DOHH2 (cell line): ENCODE measurements at regions not wholly inside any gene's neighbourhood (a gene's known extent, or its start where the extent isn't known, plus 50 kb on each side); places are given as distances from the start of the nearest gene placed in this dataset.

Experiments
- EZH2phosphoT487 ChIP-seq: fragments of 200-600 bp; sonication (generic); IDR thresholded peaks from 2 replicates; pipeline ENCODE4 v1.6.1; 2017; ENCODE audit warnings: borderline replicate concordance, mild to moderate bottlenecking, antibody characterized with exemption, low read length, moderate library complexity, mixed read lengths
- TF ChIP-seq, protein P1 (sequence below): fragments of 200-600 bp; sonication (generic); IDR thresholded peaks from one replicate; pipeline ENCODE4 v1.5.1; 2014; ENCODE audit warnings: antibody characterized with exemption, mild to moderate bottlenecking, low read depth, low read length; ENCODE audit not compliant: poor library complexity, severe bottlenecking

DNA sequence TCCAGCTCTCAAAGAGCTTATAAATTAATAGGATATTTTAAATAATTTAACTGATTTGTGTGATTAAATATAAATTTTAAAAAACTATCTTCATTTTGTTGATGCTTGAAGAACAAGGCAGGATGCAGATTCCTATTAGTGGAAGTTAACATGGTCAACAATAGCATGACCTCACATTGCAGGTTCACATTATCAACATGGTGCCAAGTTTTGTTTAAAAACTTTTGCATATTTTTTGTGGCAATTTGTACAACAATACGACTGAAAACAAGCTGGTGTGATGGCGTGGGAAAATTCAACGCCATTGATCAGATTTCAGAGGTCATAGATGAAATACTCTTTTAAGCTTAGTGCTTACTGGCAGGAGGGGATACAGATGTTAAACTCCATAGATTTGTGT is 114.1 kb upstream of the MYO10 start:
- TF ChIP-seq, protein P1, sequence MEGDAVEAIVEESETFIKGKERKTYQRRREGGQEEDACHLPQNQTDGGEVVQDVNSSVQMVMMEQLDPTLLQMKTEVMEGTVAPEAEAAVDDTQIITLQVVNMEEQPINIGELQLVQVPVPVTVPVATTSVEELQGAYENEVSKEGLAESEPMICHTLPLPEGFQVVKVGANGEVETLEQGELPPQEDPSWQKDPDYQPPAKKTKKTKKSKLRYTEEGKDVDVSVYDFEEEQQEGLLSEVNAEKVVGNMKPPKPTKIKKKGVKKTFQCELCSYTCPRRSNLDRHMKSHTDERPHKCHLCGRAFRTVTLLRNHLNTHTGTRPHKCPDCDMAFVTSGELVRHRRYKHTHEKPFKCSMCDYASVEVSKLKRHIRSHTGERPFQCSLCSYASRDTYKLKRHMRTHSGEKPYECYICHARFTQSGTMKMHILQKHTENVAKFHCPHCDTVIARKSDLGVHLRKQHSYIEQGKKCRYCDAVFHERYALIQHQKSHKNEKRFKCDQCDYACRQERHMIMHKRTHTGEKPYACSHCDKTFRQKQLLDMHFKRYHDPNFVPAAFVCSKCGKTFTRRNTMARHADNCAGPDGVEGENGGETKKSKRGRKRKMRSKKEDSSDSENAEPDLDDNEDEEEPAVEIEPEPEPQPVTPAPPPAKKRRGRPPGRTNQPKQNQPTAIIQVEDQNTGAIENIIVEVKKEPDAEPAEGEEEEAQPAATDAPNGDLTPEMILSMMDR: no peak
- no peak for TF ChIP-seq EZH2phosphoT487
